Spinal cord (tissue), 9 donors: ENCODE measurements at regions not wholly inside any gene's neighbourhood (a gene's known extent, or its start where the extent isn't known, plus 50 kb on each side); places are given as distances from the start of the nearest gene placed in this dataset.
"Not testable (repeated sequence)": the region's sequence is repeated elsewhere in the genome, so short reads cannot be mapped to it uniquely, and the experiment has no call there.

ENCODE experiments used
- DNase-seq, 6 donors: peaks; one replicate each; pipeline versions ENCODE4 v3.0.0 to v3.0.0-alpha.2; 2013 to 2015; ENCODE audit warnings: low spot score in 6 of 6, low read depth in 4 of 6
- H3K27ac ChIP-seq: one replicate; pipeline ENCODE4 v1.5.1; 2013; ENCODE audit warnings: low read depth, low read length, control low read depth
- H3K27me3 ChIP-seq: one replicate; pipeline ENCODE4 v1.6.1; 2013; ENCODE audit warnings: low read length; ENCODE audit not compliant: control insufficient read depth, insufficient read depth
- H3K36me3 ChIP-seq: one replicate; pipeline ENCODE4 v1.6.1; 2013; ENCODE audit warnings: low read length; ENCODE audit not compliant: control insufficient read depth, insufficient read depth
- H3K4me1 ChIP-seq: one replicate; pipeline ENCODE4 v1.6.1; 2013; ENCODE audit warnings: low read length; ENCODE audit not compliant: control insufficient read depth, insufficient read depth
- H3K4me3 ChIP-seq: one replicate; pipeline ENCODE4 v1.5.1; 2013; ENCODE audit warnings: low read depth, low read length, control low read depth
- H3K9me3 ChIP-seq: one replicate; pipeline ENCODE4 v1.6.1; 2013; ENCODE audit warnings: low read length; ENCODE audit not compliant: control insufficient read depth, insufficient read depth
- WGBS: methylation state at CpG from one replicate; pipeline ENCODE4 v1.1.5; 2013; ENCODE audit warnings: missing lambda C conversion rate; ENCODE audit not compliant: insufficient coverage; 5-methylcytosine and 5-hydroxymethylcytosine counted together
- donor health status: healthy.

- not testable (repeated sequence) for H3K4me3 ChIP-seq, H3K27me3 ChIP-seq, DNase-seq, H3K36me3 ChIP-seq, H3K4me1 ChIP-seq, H3K27ac ChIP-seq, H3K9me3 ChIP-seq
- WGBS: no CpG with 5 or more reads among the region's 2 CpGs
These were observed 132.2 kb upstream of the MARCKS start for GRCh38 chr6:113724927-113725326.

DNA sequence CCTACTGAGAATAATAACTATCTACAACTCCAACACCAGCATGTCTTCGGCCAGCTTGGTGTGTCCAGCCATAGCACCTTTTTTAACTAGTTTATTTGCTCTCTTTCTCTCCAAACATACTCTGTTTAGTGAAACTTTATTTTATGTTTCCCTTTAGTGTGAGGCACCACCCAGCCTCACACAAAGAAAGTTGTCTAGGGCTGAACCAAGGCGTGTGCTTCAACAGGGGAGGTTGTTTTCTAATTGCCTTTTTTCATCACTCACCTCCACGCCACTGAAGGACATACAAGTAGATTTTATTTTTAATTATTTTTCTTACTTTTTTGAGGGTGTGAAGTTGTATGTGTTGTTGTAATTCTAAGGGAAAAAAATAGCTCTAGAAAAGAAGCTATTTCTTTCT is 125.6 kb upstream of the MARCKS start:
- no peaks in the 10 kb centered on the region for H3K27me3 ChIP-seq
- H3K9me3 ChIP-seq: no peaks in the 10 kb centered on the region
- no CpG with 5 or more reads among the region's 3 CpGs for WGBS
- DNase-seq: peak in 1 of 6 donors; percentile 15
- no peaks in the 10 kb centered on the region for H3K36me3 ChIP-seq
- peaks cover 5% of the 10 kb centered on the region for H3K4me1 ChIP-seq
- H3K27ac ChIP-seq: peak overlapping the region; percentile 90
- H3K4me3 ChIP-seq: no peak overlapping the region

DNA sequence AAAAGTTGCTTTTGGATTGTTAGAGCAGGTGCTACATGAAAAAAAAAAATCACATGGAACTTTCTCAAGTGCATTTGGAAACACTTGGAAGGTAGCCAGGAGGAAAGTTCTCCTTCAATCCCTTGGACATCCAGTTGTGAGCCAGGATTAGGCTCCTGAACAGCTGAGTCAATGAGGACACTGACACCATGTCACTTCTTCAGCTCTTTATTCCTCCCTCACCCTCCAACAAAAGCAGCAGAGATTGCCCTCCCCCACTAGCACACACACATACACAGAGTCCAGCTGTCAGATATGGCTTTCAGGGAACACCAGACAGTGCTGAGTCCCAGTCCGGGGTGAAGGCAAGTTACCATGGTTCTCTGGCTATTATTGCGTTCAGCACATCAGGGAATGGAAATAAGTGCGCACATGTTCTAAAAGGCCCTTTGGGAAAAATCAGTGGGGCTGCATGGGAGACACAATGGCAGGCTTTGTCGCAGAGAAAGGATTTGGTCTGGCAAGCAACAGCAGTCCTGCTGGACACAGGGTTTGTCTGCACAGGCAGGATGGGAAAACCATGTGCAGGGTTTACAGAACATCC is 124.7 kb upstream of the MARCKS start:
- peak; percentile 65 to 93 (median 74) for DNase-seq
- Histone ChIP-seq H3K36me3 (no peaks in the 10 kb centered on the region), H3K27me3 (no peaks in the 10 kb centered on the region), H3K4me1 (peaks cover 5% of the 10 kb centered on the region), H3K4me3 (no peak overlapping the region), H3K27ac (peak overlapping the region; percentile 90), H3K9me3 (no peaks in the 10 kb centered on the region)
- WGBS: 18% methylated on average over 4 of the region's 4 CpGs

DNA sequence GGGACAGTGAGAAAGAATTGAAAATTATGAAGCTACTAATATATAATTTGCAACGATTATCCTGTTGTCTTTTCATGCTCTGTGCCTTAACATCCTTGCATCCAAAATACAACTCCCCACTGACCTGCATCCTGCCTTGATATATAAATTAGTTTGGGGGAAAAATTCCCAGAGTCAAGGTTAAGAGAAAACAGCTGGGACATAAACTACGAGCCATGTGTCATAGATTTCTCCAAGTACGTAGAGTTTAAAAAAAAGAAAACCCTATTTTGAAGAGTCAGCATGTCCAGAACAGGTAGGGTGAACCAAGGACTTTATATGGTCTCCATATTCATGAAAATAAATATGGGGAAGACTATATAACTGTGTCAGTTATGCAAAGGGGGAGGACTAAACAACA is 123.8 kb upstream of the MARCKS start:
- no peaks in the 10 kb centered on the region for H3K27me3 ChIP-seq
- H3K4me3 ChIP-seq: no peak overlapping the region
- 60% methylated on average over 1 of the region's 3 CpGs for WGBS
- DNase-seq: peak in 1 of 6 donors; percentile 6
- H3K9me3 ChIP-seq: no peaks in the 10 kb centered on the region
- H3K4me1 ChIP-seq: peaks cover 5% of the 10 kb centered on the region
- H3K27ac ChIP-seq: peak overlapping the region; percentile 90
- no peaks in the 10 kb centered on the region for H3K36me3 ChIP-seq

DNA sequence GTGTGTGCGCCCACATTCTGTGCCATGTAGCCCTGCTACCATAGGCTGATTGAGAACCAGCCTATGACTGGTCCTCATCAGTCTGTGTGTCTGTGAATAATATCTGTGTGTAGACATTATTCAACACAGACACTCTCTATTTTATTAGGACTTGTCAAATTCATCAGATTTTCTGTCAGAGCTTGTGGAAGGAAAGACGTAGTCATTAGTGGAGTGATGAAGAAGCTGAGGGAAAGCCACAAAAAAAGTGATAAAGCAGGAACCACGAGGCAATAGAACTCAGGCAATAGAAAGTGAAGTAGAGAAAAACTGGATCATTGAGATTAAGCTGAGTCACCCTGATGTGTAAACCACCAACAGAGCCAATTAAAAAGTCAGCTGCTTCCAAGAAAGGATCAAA is 122.2 kb upstream of the MARCKS start:
- H3K27ac ChIP-seq: peak overlapping the region; percentile 16
- DNase-seq: no peak
- 60% methylated on average over 1 of the region's 3 CpGs for WGBS

GRCh38 chr6:113735491-113735890 is 121.7 kb upstream of the MARCKS start:
- peak overlapping the region; percentile 16 for H3K27ac ChIP-seq
- 60% methylated on average over 1 of the region's 3 CpGs for WGBS
- DNase-seq: no peak
- H3K9me3 ChIP-seq: no peaks in the 10 kb centered on the region
- no peaks in the 10 kb centered on the region for H3K36me3 ChIP-seq
- no peak overlapping the region for H3K4me3 ChIP-seq
- H3K27me3 ChIP-seq: no peaks in the 10 kb centered on the region
- peaks cover 5% of the 10 kb centered on the region for H3K4me1 ChIP-seq

More for the DNA sequence above, 122.2 kb upstream of the MARCKS start:
- no peaks in the 10 kb centered on the region for H3K9me3 ChIP-seq
- no peaks in the 10 kb centered on the region for H3K36me3 ChIP-seq
- H3K27me3 ChIP-seq: no peaks in the 10 kb centered on the region
- no peak overlapping the region for H3K4me3 ChIP-seq
- peaks cover 5% of the 10 kb centered on the region for H3K4me1 ChIP-seq

DNA sequence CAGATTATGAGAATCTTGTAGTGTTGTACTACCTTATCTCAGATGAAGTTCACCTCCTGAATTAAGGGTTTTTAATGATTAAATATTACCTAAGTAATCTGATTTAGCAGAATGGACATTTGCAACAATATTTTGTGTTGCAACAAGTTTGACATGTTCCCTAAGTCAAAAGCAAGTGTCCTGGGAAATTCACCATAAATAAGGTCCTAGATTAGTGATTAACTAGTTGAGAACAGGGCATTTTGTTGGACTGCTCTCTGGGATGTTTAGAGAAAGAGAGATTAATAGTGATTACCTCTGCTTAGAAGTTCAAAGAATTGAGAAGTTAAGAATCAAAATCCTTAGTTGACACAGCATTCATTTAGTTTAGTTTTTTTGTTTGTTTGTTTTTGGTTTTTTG is 120.2 kb upstream of the MARCKS start:
- DNase-seq: no peak
- no peak overlapping the region for H3K27ac ChIP-seq
- H3K27me3 ChIP-seq: no peaks in the 10 kb centered on the region
- H3K9me3 ChIP-seq: no peaks in the 10 kb centered on the region
- H3K36me3 ChIP-seq: no peaks in the 10 kb centered on the region
- peaks cover 5% of the 10 kb centered on the region for H3K4me1 ChIP-seq
- H3K4me3 ChIP-seq: no peak overlapping the region

GRCh38 chr6:113739041-113739655 is 118.0 kb upstream of the MARCKS start:
- no peaks in the 10 kb centered on the region for H3K9me3 ChIP-seq
- no peaks in the 10 kb centered on the region for H3K36me3 ChIP-seq
- no peak overlapping the region for H3K4me3 ChIP-seq
- H3K27me3 ChIP-seq: no peaks in the 10 kb centered on the region
- 75% methylated on average over 2 of the region's 4 CpGs for WGBS
- DNase-seq: no peak
- H3K4me1 ChIP-seq: no peaks in the 10 kb centered on the region
- no peak overlapping the region for H3K27ac ChIP-seq

GRCh38 chr6:113741651-113742050 is 115.5 kb upstream of the MARCKS start:
- no peak for DNase-seq
- H3K4me1 ChIP-seq: no peaks in the 10 kb centered on the region
- H3K27ac ChIP-seq: no peak overlapping the region
- no peaks in the 10 kb centered on the region for H3K27me3 ChIP-seq
- H3K36me3 ChIP-seq: no peaks in the 10 kb centered on the region
- no peaks in the 10 kb centered on the region for H3K9me3 ChIP-seq
- H3K4me3 ChIP-seq: no peak overlapping the region

DNA sequence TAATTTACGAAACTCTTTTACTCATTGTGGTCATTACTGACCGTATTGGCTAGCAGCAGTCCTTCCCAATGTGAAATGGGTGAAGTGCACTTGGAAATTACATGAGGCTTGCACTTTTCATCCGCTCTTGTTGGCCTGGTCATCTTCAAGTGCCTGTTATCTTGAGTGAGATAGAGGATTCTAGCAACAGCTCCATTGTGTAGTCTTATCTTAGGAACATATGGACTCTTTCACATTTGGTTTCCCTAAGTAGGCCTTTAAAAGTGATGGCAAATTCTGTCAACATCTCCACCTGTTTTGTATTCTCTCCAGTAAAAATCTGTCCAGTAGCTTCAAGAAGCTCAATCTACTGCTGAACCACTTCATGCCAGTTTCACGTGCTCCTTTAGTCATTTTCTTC is 114.8 kb upstream of the MARCKS start:
- H3K27ac ChIP-seq: no peak overlapping the region
- WGBS: 100% methylated on average over 2 of the region's 4 CpGs
- no peaks in the 10 kb centered on the region for H3K9me3 ChIP-seq
- no peaks in the 10 kb centered on the region for H3K27me3 ChIP-seq
- no peaks in the 10 kb centered on the region for H3K4me1 ChIP-seq
- H3K4me3 ChIP-seq: no peak overlapping the region
- H3K36me3 ChIP-seq: no peaks in the 10 kb centered on the region
- no peak for DNase-seq
